GM18907 (cell line): ENCODE measurements at regions not wholly inside any gene's neighbourhood (a gene's known extent, or its start where the extent isn't known, plus 50 kb on each side); places are given as distances from the start of the nearest gene placed in this dataset.
A peak's percentile ranks its signal among the peaks of the same experiment; 100 is the strongest.
"Not testable (repeated sequence)": the region's sequence is repeated elsewhere in the genome, so short reads cannot be mapped to it uniquely, and the experiment has no call there.

Experiments used
- ATAC-seq: cut with Tn5 transposase; IDR thresholded peaks from one replicate; pipeline ENCODE4 v1.9.1; 2021; ENCODE audit warnings: mild to moderate bottlenecking, moderate library complexity; ENCODE audit not compliant: unreplicated experiment

DNA sequence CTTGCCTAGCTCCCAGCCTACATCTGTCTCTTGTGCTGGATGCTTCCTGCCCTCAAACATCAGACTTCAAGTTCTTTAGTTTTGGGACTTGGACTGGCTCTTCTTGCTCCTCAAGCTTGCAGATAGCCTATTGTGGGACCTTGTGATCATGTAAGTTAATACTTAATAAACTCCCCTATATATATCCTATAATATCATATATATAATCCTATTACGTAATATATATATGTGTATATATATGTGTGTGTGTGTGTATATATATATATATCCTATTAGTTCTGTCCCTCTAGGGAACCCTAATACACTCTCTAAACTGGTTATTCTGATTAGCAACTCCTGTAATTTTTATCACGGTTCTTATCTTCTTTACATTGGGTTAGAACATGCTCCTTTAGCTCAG is 274.9 kb upstream of the USP25 start:
- ATAC-seq: not testable (repeated sequence)

DNA sequence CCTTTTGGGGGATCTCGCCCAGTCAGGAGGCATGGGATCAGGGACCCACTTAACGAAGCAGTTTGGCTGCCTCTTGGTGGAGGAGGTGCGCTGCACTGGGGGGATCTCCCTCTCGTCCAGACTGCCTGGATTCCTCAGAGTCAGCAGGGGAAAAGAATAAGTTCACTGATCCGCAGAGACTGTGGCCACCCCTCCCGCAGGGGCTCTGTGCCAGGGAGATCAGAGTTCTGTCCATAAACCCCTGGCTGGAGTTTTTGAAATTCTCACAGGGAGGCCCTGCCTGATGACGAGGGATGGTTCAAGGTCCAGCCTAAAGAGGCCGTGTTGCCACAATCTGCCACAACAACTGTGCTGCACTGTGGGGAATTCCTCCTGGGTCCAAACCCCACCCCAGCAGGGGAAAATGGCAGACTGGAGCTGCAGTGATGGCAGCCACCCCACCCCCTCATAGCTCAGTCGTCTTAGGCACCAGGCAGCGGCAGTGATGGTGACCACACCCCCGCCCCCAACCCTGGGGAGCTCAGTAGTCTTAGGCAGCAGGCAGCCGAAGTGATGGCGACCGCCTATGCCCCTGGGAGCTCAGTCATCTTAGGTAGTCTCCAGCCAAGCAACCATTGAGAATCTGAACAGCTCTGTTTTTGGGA is 273.8 kb upstream of the USP25 start:
- no peak for ATAC-seq

DNA sequence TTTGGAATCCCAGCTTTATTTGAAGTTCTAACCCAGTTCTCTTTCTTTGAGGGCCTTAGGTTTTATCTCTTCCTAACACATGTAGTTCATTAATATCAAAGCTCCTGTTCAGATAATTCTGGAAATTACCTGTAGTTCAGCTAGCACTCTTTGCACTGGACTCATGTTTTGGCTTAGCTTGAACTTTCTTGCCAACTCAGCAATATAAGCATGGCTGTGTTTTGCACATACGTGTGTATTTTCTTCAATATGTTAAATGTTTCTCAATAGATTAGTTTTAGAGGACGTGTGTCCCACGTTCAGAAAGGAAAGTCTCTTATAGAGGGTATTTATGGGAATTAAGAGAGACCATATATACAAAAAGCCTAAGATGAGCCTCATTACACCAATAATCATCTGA is 271.8 kb upstream of the USP25 start:
- ATAC-seq: no peak

DNA sequence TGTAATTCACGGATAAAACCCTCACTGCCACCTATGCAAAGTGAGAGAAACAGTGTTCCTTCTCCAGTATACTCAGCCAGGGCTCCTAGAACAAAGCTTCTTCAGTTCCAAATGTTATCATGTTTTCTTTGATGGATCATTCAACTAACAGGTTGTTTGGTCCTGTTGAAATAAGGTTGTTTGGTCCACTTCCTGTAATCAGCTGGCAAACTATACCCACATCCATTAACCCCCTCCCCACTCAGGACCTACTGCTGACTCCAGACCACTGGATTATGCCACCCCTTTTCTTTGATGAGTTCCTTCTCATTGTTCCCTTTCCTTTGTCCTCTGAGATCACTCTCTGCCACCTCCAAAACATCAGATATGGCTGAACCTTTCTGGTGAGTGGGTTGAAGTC is 267.7 kb upstream of the USP25 start:
- ATAC-seq: no peak

DNA sequence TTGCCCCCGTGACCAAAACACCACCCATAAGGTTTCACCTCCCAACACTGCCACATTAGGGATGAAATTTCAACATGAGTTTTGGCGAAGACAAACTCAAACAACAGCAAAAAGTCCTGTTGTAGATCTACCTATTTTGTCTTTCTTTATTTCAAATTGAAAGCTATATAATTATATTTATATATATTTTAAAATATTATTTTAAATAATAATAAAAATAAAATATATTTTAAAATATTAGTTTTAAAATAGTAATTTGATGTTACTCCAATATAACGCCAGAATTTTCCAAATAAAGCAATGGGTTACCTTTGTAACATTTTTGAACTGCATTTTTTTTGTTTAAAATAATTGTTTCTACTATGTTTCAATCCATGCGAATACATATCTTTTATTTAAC is 263.5 kb upstream of the USP25 start:
- no peak for ATAC-seq

DNA sequence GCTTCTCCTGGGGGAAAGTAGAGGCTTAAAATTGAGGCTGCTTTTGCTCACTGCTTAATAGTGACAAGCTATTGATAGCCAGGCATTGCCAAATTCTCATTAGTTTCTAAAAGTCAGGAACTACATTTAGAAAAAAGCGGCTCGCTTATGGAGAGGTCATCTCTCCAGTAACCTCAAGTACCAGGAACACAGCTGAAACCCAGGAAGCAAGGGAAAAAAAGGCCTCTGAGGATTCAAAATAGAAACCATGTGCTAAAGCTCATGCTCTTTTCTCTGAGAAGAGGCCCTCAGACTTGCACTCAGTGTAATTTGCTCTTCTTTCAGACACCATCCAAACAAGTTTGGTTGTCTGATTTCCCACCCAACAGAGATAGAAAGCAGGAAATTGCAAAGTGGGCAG is 261.4 kb upstream of the USP25 start:
- no peak for ATAC-seq

DNA sequence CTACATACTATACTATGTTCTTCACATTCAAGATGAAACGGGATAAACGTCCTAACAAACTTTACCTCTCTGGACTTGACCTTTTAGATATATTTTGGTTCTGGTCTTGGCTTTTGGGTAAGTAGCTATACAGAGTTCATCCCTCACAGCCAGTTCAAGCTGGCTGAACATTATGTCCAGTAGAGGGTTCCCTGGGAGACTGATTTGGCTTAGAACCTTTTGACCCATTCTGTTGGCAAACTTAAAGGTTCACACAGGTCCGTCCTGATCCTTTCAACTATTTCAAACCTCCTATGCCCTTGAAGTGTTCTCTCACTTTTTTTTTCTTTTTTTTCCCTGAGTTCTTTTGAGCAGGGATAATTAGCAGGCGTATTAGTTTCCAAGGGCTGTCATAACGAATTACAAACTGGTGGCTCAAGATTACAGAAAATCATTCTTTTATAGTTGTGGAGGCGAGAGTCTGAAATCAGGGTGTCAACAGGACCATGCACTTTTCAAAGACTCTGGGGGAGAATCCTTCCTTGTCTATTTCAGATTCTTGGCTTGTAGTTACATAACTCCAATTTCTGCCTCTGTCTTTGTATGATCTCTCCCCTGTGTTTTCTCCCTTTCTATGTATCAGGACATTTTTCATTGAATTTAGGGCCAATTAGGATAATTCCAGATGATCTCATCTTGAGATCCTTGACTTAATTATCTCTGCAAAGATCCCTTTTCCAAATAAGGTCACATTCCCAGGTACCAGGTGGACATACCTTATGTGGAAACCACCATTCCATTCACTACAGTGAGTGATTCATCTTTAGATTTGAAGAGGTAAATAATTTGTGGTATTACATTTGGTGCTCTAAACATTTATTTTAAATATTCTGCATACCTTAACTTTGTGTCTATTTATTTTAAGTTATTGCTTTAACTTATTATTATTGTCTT is 257.4 kb upstream of the USP25 start:
- ATAC-seq: no peak

DNA sequence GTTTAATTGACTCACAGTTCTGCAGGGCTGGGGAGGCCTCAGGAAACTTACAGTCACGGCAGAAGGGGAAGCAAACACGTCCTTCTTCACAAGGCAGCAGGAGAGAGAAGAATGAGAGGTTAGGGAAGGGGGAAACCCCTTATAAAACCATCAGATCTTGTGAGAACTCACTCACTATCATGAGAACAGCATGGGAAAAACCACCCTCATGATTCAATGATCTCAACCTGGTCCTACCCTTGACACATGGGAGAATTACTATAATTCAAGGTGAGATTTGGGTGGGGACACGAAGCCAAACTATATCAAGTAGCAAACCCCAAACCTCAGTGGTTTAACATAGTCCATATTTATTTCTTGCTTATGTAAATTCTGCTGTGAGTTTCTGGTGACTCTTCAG is 252.0 kb upstream of the USP25 start:
- not testable (repeated sequence) for ATAC-seq

DNA sequence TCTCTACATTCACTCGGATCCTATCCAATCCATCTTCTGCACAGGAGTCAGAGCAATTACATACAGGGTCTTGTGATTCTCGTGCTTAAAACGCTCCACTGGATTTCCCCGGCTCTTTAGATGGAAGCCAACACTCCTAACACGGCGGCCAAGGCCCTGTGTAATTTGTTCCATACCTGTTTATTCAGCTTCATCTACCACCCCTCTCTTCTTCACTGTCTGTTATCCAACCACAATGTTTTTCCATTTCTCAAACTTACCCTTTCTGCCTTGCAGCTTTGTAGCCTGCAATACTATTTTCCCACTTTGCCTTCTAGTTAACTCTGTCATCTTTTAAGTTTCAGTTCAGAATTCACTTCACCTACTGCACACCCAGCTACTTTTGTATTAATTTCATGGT is 249.6 kb upstream of the USP25 start:
- no peak for ATAC-seq

DNA sequence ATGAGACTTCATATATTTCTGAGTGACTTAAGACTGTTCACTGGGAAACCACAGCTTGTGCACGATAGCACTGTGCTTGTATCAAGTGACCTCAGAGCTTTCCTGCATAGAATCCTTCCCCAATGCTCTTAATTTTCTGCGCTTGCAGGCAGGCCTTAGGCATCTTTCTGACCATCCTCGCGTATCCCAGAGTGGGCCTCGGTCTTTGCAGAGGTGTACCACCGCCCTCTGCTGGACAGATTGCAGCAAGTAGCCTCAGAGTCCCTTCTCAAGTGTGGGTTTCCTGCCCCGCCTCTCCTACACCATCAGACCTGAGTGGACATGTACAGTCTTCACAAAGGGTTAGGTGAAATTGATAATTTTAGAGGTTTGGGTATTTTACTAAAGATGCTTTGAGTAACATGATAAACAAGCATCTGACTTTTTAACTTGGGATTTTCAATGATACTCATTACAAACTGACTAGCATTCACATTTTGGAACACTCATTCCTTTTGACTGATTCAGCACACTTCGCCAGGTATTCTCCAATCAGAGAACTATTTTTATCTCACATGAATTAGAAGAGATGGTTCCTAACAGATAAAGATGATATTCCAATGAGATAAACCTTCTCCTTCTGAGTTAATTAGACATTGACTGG is 246.5 kb upstream of the USP25 start:
- peak; percentile 98 for ATAC-seq

DNA sequence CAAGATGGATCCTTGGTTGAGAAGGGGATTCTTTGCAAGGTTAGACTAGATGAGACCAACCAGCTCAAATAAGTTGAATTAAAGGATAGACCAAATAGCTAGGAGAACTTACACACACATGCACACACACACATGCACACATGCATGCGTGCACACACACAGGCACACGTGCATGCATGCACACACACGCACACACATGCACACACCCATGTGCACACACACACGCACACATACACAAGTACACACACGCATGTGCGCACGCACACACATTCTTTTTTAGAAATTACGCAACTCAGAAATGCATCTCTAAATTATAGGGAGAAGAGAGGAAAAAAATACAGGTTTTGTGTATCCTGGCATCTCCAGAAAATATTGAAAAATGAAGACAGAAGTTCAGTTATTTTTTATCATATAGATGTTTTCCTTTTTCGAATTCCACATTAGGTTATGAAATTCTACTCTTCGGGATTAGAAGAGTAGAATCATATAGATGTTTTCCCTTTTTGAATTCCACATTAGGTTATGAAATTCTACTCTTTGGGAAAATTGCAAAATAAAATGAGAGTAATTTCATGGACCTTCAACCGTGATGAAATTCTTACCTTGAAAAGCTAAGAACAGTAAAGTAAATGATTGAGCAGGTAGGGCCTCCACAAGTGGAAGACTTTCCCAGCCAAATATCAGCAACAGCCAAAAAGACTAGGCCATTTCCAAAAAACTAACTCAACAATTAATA is 243.2 kb upstream of the USP25 start:
- ATAC-seq: no peak

DNA sequence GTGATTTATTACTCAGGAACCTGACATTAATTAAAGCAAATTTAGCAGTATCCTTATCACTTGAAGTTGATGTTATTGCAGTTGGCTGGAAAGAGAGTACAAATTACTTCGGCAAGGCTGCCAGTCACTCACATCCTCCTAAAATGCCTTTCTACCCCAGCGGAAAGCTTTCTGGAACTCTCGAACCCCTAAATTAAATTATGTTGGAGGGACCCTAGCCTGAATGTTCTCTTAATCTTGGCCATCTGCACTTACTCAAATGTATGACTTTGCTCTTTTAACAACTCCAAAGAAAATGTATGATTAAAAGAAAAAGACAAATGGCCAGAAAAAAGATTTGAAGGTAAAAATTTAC is 242.6 kb upstream of the USP25 start:
- ATAC-seq: no peak

DNA sequence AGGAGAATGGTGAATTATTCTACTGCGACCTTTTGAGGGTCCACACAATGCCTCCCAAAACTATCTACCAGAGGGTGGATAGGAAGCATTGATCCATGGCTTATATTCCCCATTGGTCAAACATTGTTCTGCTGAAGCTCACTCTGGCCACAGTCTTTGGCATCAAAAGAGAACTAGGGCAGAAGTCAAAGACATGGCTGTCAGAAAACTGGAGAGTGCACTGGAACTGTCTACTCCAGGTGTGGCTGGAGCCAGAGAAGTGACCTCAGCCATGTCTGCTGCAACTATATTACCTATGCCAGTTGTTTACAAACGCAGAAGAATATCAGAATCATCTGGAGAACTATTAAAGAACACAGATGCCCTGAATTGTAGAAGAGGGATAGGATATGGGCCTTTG is 238.7 kb upstream of the USP25 start:
- no peak for ATAC-seq

DNA sequence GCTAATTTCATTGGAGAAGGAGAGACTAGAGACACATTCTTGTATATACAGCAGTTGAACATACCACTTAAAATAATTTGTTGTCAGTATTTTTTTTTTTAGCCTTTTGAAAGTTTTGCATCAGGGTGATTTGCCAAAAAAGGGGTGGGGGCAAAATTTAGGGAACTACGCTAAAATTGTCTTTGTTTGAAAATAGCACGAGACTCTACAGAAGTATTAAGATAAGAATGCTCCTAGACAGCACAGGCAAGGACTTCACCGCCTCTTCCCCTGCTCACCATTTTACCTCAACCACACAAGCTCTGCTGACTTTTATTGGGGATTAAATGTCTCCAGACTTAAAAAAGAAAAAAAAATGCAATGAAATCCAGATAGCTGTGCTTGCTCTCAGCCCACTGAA is 236.1 kb upstream of the USP25 start:
- no peak for ATAC-seq

DNA sequence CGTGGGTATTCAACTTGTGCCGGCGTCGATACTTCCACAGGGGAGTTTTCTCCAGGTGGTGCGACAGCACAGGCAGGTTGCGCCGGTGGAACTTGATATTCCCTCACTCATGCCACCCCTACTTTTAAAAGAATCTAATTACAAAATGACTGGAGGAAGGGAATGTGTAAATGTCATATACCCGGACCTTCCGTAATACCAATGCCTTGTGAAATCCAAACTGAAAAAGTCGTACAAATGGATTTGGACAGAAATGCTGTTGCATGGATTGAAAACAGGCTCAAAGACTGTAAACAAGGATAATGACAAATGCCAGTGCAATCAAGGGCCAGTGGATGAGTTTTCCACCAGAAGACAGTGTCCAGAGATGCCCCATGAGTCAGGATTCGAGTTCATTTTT is 235.3 kb upstream of the USP25 start:
- no peak for ATAC-seq

DNA sequence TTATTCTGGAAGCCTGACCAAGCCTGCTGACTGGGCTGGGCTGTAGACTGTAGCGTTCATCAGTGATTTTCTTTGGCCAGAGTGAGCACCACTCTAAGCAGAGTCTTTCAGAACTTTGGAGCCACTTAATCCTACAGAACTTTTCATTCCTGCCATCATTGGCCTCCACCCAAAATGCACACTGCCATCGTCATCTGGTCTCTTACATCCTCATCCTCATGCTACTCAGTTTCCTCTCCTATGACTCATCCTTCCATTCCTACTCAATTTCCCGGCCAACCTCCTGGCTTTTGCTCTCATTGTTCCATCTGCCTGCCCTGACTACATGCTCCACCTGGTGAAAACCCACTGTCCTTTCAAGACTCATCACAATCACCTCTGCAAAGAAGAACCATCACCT is 233.8 kb upstream of the USP25 start:
- no peak for ATAC-seq

DNA sequence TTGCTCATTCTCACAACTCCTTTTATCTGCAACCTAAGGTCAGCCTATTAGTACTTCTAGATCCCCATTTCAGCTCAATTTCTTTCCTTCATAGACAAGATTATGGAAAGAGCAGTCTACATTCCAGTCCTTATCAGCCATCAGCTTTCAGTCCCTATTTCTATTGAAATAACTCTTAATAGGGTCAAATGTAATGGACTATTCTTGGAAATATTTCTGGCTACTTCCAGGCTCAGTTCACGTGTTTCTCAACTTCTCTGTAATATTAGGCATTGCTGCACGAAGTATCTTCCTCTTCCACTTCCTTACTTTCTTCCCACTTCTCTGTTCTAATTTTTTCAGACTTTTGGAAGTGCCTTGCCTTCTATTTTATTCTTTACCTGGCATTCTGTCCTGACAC is 232.9 kb upstream of the USP25 start:
- ATAC-seq: no peak

DNA sequence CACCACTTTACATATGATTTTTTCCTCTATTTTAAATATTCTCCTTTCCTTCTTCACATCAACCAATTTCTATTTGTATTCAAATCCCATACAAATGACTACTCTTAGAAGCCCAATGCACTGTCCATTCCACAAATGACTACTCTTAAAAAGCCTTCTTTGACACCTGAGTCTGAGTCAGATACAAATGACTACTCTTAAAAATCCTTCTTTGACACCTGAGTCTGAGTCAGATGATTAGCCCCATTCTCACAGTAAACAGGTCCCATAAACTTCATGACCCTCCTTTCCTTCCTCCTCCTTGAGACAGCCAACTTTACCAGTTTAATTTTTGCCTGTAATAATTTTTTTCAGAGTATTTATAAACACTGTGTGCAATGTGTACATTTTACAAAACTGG is 231.3 kb upstream of the USP25 start:
- ATAC-seq: no peak

DNA sequence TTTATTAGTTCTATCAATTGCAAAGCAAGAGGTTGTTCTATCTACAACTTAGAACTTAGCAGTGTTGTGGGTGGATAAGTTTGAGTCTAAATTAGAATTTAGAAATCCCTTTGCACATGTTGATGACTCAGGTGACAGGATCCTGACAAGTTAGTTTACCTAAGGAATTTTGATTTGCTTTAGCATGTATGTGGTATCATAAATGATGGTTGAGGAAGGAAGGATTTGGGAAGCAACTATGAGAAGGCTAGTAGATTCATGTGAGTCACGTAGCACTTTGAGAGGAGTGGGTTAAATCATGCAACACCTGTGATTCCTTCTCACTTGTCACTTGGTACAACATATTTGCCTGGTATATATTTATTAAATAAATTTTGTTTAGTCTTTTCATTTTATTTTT is 223.7 kb upstream of the USP25 start:
- ATAC-seq: no peak

DNA sequence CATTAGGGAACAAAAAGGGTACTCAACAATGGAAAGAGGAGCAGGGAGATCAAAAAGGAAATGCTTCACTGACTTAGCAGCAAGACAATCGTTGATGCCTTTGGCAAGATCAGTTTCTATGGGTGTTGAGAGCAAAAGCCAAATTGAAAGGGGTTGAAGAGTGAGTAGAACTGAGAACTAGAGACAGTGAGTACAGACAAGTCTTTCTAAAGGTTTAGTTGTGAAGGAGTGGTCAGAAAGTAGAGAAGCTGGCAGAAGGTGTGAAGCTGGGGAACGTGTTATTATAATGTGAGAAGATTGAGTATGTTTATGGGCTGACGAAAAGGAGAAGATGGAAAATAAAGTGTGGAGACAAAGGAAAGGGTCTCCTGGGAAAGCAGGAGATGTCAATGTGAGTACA is 221.2 kb upstream of the USP25 start:
- no peak for ATAC-seq
